ENCODE measurements at regions not wholly inside any gene's neighbourhood (a gene's known extent, or its start where the extent isn't known, plus 50 kb on each side); places are given as distances from the start of the nearest gene placed in this dataset.

GRCh38 chr6:140175486-140175885 is 801.0 kb upstream of the CITED2 start:
- TF ChIP-seq CTCF (IDR thresholded peaks at IDR 0.05; ENCODE audit: low read length) (no peak), EZH2 (IDR thresholded peaks at IDR 0.05; ENCODE audit: borderline replicate concordance, low read length) (no peak)
